ENCODE measurements at regions not wholly inside any gene's neighbourhood (a gene's known extent, or its start where the extent isn't known, plus 50 kb on each side); places are given as distances from the start of the nearest gene placed in this dataset.

- Histone ChIP-seq H3K79me2 (ENCODE audit: low read length) (no peaks in the 10 kb centered on the region), H2AFZ (ENCODE audit: low read depth, low read length) (no peak overlapping the region), H3K4me3 (ENCODE audit: low read length) (no peak overlapping the region), H3K9me3 (ENCODE audit: insufficient read depth, low read length) (peaks cover 7% of the 10 kb centered on the region; the same call in 1 of the 2 replicates), H3K4me1 (ENCODE audit: low read length) (peaks cover 18% of the 10 kb centered on the region), H3K9ac (ENCODE audit: low read length) (no peak overlapping the region), H3K27me3 (ENCODE audit: low read depth, low read length) (no peaks in the 10 kb centered on the region), H3K4me2 (ENCODE audit: low read length) (no peak overlapping the region), H4K20me1 (ENCODE audit: insufficient read depth, low read length) (no peaks in the 10 kb centered on the region), H3K27ac (ENCODE audit: low read length) (no peak overlapping the region), H3K36me3 (replicated peaks; ENCODE audit: low read depth, low read length) (peaks cover 9% of the 10 kb centered on the region)
- no peak for TF ChIP-seq EZH2phosphoT487 (IDR thresholded peaks at IDR 0.05; ENCODE audit: low read depth)
- no peak for TF ChIP-seq CTCF (IDR thresholded peaks at IDR 0.05; ENCODE audit: low read depth, low read length)
These were observed 1025.6 kb downstream of the NSUN3 start for GRCh38 chr3:95088464-95088863.

GRCh38 chr3:95097493-95097892, 1034.6 kb downstream of the NSUN3 start:
- 0 out of 2 replicates have a peak, but pooled peaks cover 3% of the 10 kb centered on the region for H3K4me1 ChIP-seq (ENCODE audit: low read length)
- H3K9me3 ChIP-seq (ENCODE audit: insufficient read depth, low read length) = no peaks in the 10 kb centered on the region
- H3K27ac ChIP-seq (ENCODE audit: low read length) = no peak overlapping the region
- H3K4me3 ChIP-seq (ENCODE audit: low read length) = no peak overlapping the region
- no peak overlapping the region for H3K9ac ChIP-seq (ENCODE audit: low read length)
- H3K4me2 ChIP-seq (ENCODE audit: low read length) = no peak overlapping the region
- H4K20me1 ChIP-seq (ENCODE audit: insufficient read depth, low read length) = no peaks in the 10 kb centered on the region
- TF ChIP-seq CTCF (IDR thresholded peaks at IDR 0.05; ENCODE audit: low read depth, low read length) = no peak
- no peak for TF ChIP-seq EZH2phosphoT487 (IDR thresholded peaks at IDR 0.05; ENCODE audit: low read depth)
- no peaks in the 10 kb centered on the region for H3K36me3 ChIP-seq (replicated peaks; ENCODE audit: low read depth, low read length)
- no peaks in the 10 kb centered on the region for H3K79me2 ChIP-seq (ENCODE audit: low read length)
- H2AFZ ChIP-seq (ENCODE audit: low read depth, low read length) = no peak overlapping the region
- H3K27me3 ChIP-seq (ENCODE audit: low read depth, low read length) = no peaks in the 10 kb centered on the region

GRCh38 chr3:95120921-95121320, 1058.1 kb downstream of the NSUN3 start:
- no peak overlapping the region for H3K4me3 ChIP-seq (ENCODE audit: low read length)
- H3K9me3 ChIP-seq (ENCODE audit: insufficient read depth, low read length) = no peaks in the 10 kb centered on the region
- no peaks in the 10 kb centered on the region for H3K4me1 ChIP-seq (ENCODE audit: low read length)
- no peaks in the 10 kb centered on the region for H3K79me2 ChIP-seq (ENCODE audit: low read length)
- no peaks in the 10 kb centered on the region for H3K36me3 ChIP-seq (replicated peaks; ENCODE audit: low read depth, low read length)
- H3K27me3 ChIP-seq (ENCODE audit: low read depth, low read length) = no peaks in the 10 kb centered on the region
- no peaks in the 10 kb centered on the region for H4K20me1 ChIP-seq (ENCODE audit: insufficient read depth, low read length)
- TF ChIP-seq CTCF (IDR thresholded peaks at IDR 0.05; ENCODE audit: low read depth, low read length) = no peak
- no peak for TF ChIP-seq EZH2phosphoT487 (IDR thresholded peaks at IDR 0.05; ENCODE audit: low read depth)
- H3K9ac ChIP-seq (ENCODE audit: low read length) = no peak overlapping the region
- H3K27ac ChIP-seq (ENCODE audit: low read length) = no peak overlapping the region
- H2AFZ ChIP-seq (ENCODE audit: low read depth, low read length) = no peak overlapping the region
- no peak overlapping the region for H3K4me2 ChIP-seq (ENCODE audit: low read length)

GRCh38 chr3:95123104-95123503, 1060.2 kb downstream of the NSUN3 start:
- Histone ChIP-seq H3K4me1 (ENCODE audit: low read length) (no peaks in the 10 kb centered on the region), H3K9me3 (ENCODE audit: insufficient read depth, low read length) (no peaks in the 10 kb centered on the region), H3K27ac (ENCODE audit: low read length) (no peak overlapping the region), H3K79me2 (ENCODE audit: low read length) (no peaks in the 10 kb centered on the region), H3K9ac (ENCODE audit: low read length) (no peak overlapping the region), H3K36me3 (replicated peaks; ENCODE audit: low read depth, low read length) (no peaks in the 10 kb centered on the region), H4K20me1 (ENCODE audit: insufficient read depth, low read length) (no peaks in the 10 kb centered on the region), H3K4me2 (ENCODE audit: low read length) (no peak overlapping the region), H3K27me3 (ENCODE audit: low read depth, low read length) (no peaks in the 10 kb centered on the region), H2AFZ (ENCODE audit: low read depth, low read length) (no peak overlapping the region), H3K4me3 (ENCODE audit: low read length) (no peak overlapping the region)
- TF ChIP-seq EZH2phosphoT487 (IDR thresholded peaks at IDR 0.05; ENCODE audit: low read depth) = no peak
- TF ChIP-seq CTCF (IDR thresholded peaks at IDR 0.05; ENCODE audit: low read depth, low read length) = no peak
